Uterus (tissue), 3 donors: ENCODE measurements at regions not wholly inside any gene's neighbourhood (a gene's known extent, or its start where the extent isn't known, plus 50 kb on each side); places are given as distances from the start of the nearest gene placed in this dataset.

Experiments
- DNase-seq, 2 donors: peaks; one replicate each; pipeline ENCODE4 v3.0.0-alpha.2; 2019 to 2020
- H3K27ac ChIP-seq, 2 donors: fragments of 200-600 bp; sonication (generic); 1 replicate in 1 of 2; 2 replicates in 1 of 2; pipeline ENCODE4 v1.5.1; 2016 to 2018
- H3K27me3 ChIP-seq, 2 donors: fragments of 200-600 bp; sonication (generic); one replicate each; pipeline ENCODE4 v1.5.1; 2018 to 2019; ENCODE audit warnings: control low read depth in 1 of 2
- H3K36me3 ChIP-seq, 2 donors: fragments of 200-600 bp; sonication (generic); one replicate each; pipeline ENCODE4 v1.5.1; 2019; ENCODE audit warnings: control low read depth in 1 of 2
- H3K4me1 ChIP-seq, 2 donors: fragments of 200-600 bp; sonication (generic); one replicate each; pipeline ENCODE4 v1.5.1; 2018 to 2019; ENCODE audit warnings: control low read depth in 1 of 2
- H3K4me3 ChIP-seq, 2 donors: fragments of 200-600 bp; sonication (generic); 1 replicate in 1 of 2; 2 replicates in 1 of 2; pipeline ENCODE4 v1.5.1; 2018 to 2019; ENCODE audit warnings: mild to moderate bottlenecking in 1 of 2
- H3K9me3 ChIP-seq, 2 donors: fragments of 200-600 bp; sonication (generic); one replicate each; pipeline ENCODE4 v1.5.1; 2019; ENCODE audit warnings: control low read depth in 1 of 2
- CTCF ChIP-seq, 4 experiments: fragments of 200-600 bp in 2 of 4; fragments of 450-650 bp in 2 of 4; sonication (generic) in 2 of 4; IDR thresholded peaks; one replicate each; pipeline ENCODE4 v1.5.1; 2016 to 2019; ENCODE audit warnings: antibody characterized with exemption in 4 of 4, mild to moderate bottlenecking in 2 of 4, moderate library complexity in 1 of 4
- POLR2A ChIP-seq, 2 donors: fragments of 450-650 bp; IDR thresholded peaks; one replicate each; pipeline ENCODE4 v1.6.1; 2016; ENCODE audit warnings: antibody characterized with exemption in 2 of 2, mild to moderate bottlenecking in 1 of 2, moderate library complexity in 1 of 2
- intact Hi-C: fragments of 100-400 bp; cut with DNase I; formaldehyde crosslinking; loops from one replicate; pipeline ENCODE4 v1.15.1; 2023; ENCODE audit warnings: low total_unique reads
- donor health status: DM: yes; HTN: yes; CAD: no.

GRCh38 chr21:16534408-16535101 lies 804.8 kb downstream of the USP25 start:
- Histone ChIP-seq H3K4me3 (peak overlapping the region; percentile 21 to 37), H3K4me1 (no peaks in the 10 kb centered on the region), H3K27me3 (no peaks in the 10 kb centered on the region), H3K36me3 (no peaks in the 10 kb centered on the region), H3K9me3 (no peaks in the 10 kb centered on the region), H3K27ac (peak overlapping the region; percentile 84 to 88)
- intact Hi-C loops: no loop called here
- peak; percentile 80 to 84 for DNase-seq
- TF ChIP-seq POLR2A (IDR thresholded peaks at IDR 0.05): no peak
- TF ChIP-seq CTCF (IDR thresholded peaks at IDR 0.05): no peak

- intact Hi-C loops: no loop called here
- peak; percentile 87 to 93 for DNase-seq
- H3K4me1 ChIP-seq: no peaks in the 10 kb centered on the region
- no peaks in the 10 kb centered on the region for H3K36me3 ChIP-seq
- no peaks in the 10 kb centered on the region for H3K27me3 ChIP-seq
- peak overlapping the region; percentile 21 to 37 for H3K4me3 ChIP-seq
- H3K27ac ChIP-seq: peak overlapping the region; percentile 84 to 88
- no peaks in the 10 kb centered on the region for H3K9me3 ChIP-seq
- TF ChIP-seq POLR2A (IDR thresholded peaks at IDR 0.05): peak in 1 of 2 donors; percentile 35
- no peak for TF ChIP-seq CTCF (IDR thresholded peaks at IDR 0.05)
Observed at GRCh38 chr21:16535102-16535422, 805.3 kb downstream of the USP25 start.

- Histone ChIP-seq H3K4me3 (peak overlapping the region; percentile 21 to 37), H3K27me3 (no peaks in the 10 kb centered on the region), H3K36me3 (no peaks in the 10 kb centered on the region), H3K4me1 (no peaks in the 10 kb centered on the region), H3K9me3 (no peaks in the 10 kb centered on the region), H3K27ac (peak overlapping the region; percentile 84 to 88)
- intact Hi-C loops: no loop called here
- TF ChIP-seq CTCF (IDR thresholded peaks at IDR 0.05) (no peak), POLR2A (IDR thresholded peaks at IDR 0.05) (no peak)
- DNase-seq: no peak
Observed at GRCh38 chr21:16535626-16536025, 805.8 kb downstream of the USP25 start.

GRCh38 chr21:16536140-16536539 lies 806.4 kb downstream of the USP25 start:
- H3K4me1 ChIP-seq: no peaks in the 10 kb centered on the region
- no peaks in the 10 kb centered on the region for H3K9me3 ChIP-seq
- H3K27me3 ChIP-seq: no peaks in the 10 kb centered on the region
- TF ChIP-seq CTCF (IDR thresholded peaks at IDR 0.05) (no peak), POLR2A (IDR thresholded peaks at IDR 0.05) (no peak)
- intact Hi-C loops: no loop called here
- peak overlapping the region; percentile 37 to 42 for H3K4me3 ChIP-seq
- peak overlapping the region; percentile 84 to 88 for H3K27ac ChIP-seq
- DNase-seq: no peak
- no peaks in the 10 kb centered on the region for H3K36me3 ChIP-seq

GRCh38 chr21:16536643-16537434 lies 807.1 kb downstream of the USP25 start:
- Histone ChIP-seq H3K27ac (peak overlapping the region; percentile 84 to 88), H3K4me3 (peak overlapping the region; percentile 37 to 42), H3K9me3 (no peaks in the 10 kb centered on the region), H3K4me1 (no peaks in the 10 kb centered on the region), H3K27me3 (no peaks in the 10 kb centered on the region), H3K36me3 (no peaks in the 10 kb centered on the region)
- DNase-seq: no peak
- TF ChIP-seq CTCF (IDR thresholded peaks at IDR 0.05): no peak
- no peak for TF ChIP-seq POLR2A (IDR thresholded peaks at IDR 0.05)
- intact Hi-C loops: no loop called here
